ENCODE measurements at regions not wholly inside any gene's neighbourhood (a gene's known extent, or its start where the extent isn't known, plus 50 kb on each side); places are given as distances from the start of the nearest gene placed in this dataset.

GRCh38 chr11:28520291-28520690 lies 412.1 kb downstream of the METTL15 start:
- no peak overlapping the region for H3K4me3 Mint-ChIP-seq
- H3K9me3 Mint-ChIP-seq, result peaks cover 16% of the 10 kb centered on the region
- POLR2A ChIA-PET, result no interaction called here
- intact Hi-C loops (cut with micrococcal nuclease), result no loop called here
- no peaks in the 10 kb centered on the region for H3K4me1 Mint-ChIP-seq (ENCODE audit: low read depth)
- H3K27ac Mint-ChIP-seq, result no peak overlapping the region
- H3K27me3 Mint-ChIP-seq, result no peaks in the 10 kb centered on the region
- no peaks in the 10 kb centered on the region for H3K36me3 Mint-ChIP-seq
- CTCF ChIA-PET, result no interaction called here
- DNase-seq, result no peak

GRCh38 chr11:28518825-28519224 lies 410.6 kb downstream of the METTL15 start:
- CTCF ChIA-PET, result no interaction called here
- H3K9me3 Mint-ChIP-seq, result peaks cover 2% of the 10 kb centered on the region
- H3K27me3 Mint-ChIP-seq, result no peaks in the 10 kb centered on the region
- POLR2A ChIA-PET, result no interaction called here
- H3K36me3 Mint-ChIP-seq, result no peaks in the 10 kb centered on the region
- intact Hi-C loops (cut with micrococcal nuclease), result no loop called here
- no peak for DNase-seq
- H3K27ac Mint-ChIP-seq, result no peak overlapping the region
- H3K4me3 Mint-ChIP-seq, result no peak overlapping the region
- no peaks in the 10 kb centered on the region for H3K4me1 Mint-ChIP-seq (ENCODE audit: low read depth)

GRCh38 chr11:28517621-28518020 lies 409.4 kb downstream of the METTL15 start:
- Mint-ChIP-seq H3K9me3 (peaks cover 8% of the 10 kb centered on the region), H3K27ac (no peak overlapping the region), H3K36me3 (peaks cover 2% of the 10 kb centered on the region), H3K4me1 (ENCODE audit: low read depth) (no peaks in the 10 kb centered on the region), H3K4me3 (no peak overlapping the region), H3K27me3 (no peaks in the 10 kb centered on the region)
- ChIA-PET POLR2A (interaction anchor here (0.8 kb wide), 1 partner anchor 23 kb away, joined by 3 read pairs; no protein-coding TSS in a partner anchor), CTCF (no interaction called here)
- intact Hi-C loops (cut with micrococcal nuclease), result no loop called here
- no peak for DNase-seq

GRCh38 chr11:28514391-28514790 lies 406.2 kb downstream of the METTL15 start:
- POLR2A ChIA-PET, result no interaction called here
- no peak overlapping the region for H3K4me3 Mint-ChIP-seq
- no peak overlapping the region for H3K27ac Mint-ChIP-seq
- peaks cover 8% of the 10 kb centered on the region for H3K9me3 Mint-ChIP-seq
- CTCF ChIA-PET, result no interaction called here
- DNase-seq, result no peak
- intact Hi-C loops (cut with micrococcal nuclease), result no loop called here
- H3K36me3 Mint-ChIP-seq, result peaks cover 2% of the 10 kb centered on the region
- H3K27me3 Mint-ChIP-seq, result no peaks in the 10 kb centered on the region
- no peaks in the 10 kb centered on the region for H3K4me1 Mint-ChIP-seq (ENCODE audit: low read depth)

GRCh38 chr11:28512143-28512756 lies 404.1 kb downstream of the METTL15 start:
- H3K4me3 Mint-ChIP-seq, result no peak overlapping the region
- no peaks in the 10 kb centered on the region for H3K4me1 Mint-ChIP-seq (ENCODE audit: low read depth)
- intact Hi-C loops (cut with micrococcal nuclease), result no loop called here
- H3K36me3 Mint-ChIP-seq, result peaks cover 2% of the 10 kb centered on the region
- H3K27me3 Mint-ChIP-seq, result no peaks in the 10 kb centered on the region
- H3K27ac Mint-ChIP-seq, result no peak overlapping the region
- DNase-seq, result no peak
- ChIA-PET POLR2A (no interaction called here), CTCF (no interaction called here)
- H3K9me3 Mint-ChIP-seq, result peaks cover 8% of the 10 kb centered on the region

GRCh38 chr11:28505232-28505631 lies 397.0 kb downstream of the METTL15 start:
- POLR2A ChIA-PET, result no interaction called here
- no peak overlapping the region for H3K27ac Mint-ChIP-seq
- no peaks in the 10 kb centered on the region for H3K36me3 Mint-ChIP-seq
- H3K9me3 Mint-ChIP-seq, result no peaks in the 10 kb centered on the region
- H3K4me1 Mint-ChIP-seq (ENCODE audit: low read depth), result no peaks in the 10 kb centered on the region
- DNase-seq, result no peak
- intact Hi-C loops (cut with micrococcal nuclease), result no loop called here
- no peaks in the 10 kb centered on the region for H3K27me3 Mint-ChIP-seq
- no peak overlapping the region for H3K4me3 Mint-ChIP-seq
- CTCF ChIA-PET, result interaction anchor here (1.4 kb wide), 1 partner anchor 24 kb away, joined by 5 read pairs; no protein-coding TSS in a partner anchor

- Mint-ChIP-seq H3K4me3 (no peak overlapping the region), H3K9me3 (no peaks in the 10 kb centered on the region), H3K27ac (no peak overlapping the region), H3K36me3 (no peaks in the 10 kb centered on the region), H3K27me3 (no peaks in the 10 kb centered on the region), H3K4me1 (ENCODE audit: low read depth) (no peaks in the 10 kb centered on the region)
- intact Hi-C loops (cut with micrococcal nuclease), result no loop called here
- ChIA-PET CTCF (interaction anchor here (1.4 kb wide), 1 partner anchor 25 kb away, joined by 5 read pairs; no protein-coding TSS in a partner anchor), POLR2A (no interaction called here)
- DNase-seq, result no peak
Observed at GRCh38 chr11:28504555-28505110, 396.4 kb downstream of the METTL15 start.

- intact Hi-C loops (cut with micrococcal nuclease), result no loop called here
- ChIA-PET POLR2A (interaction anchor here (0.6 kb wide), 1 partner anchor 22 kb away, joined by 3 read pairs; no protein-coding TSS in a partner anchor), CTCF (no interaction called here)
- H3K27me3 Mint-ChIP-seq, result no peaks in the 10 kb centered on the region
- no peaks in the 10 kb centered on the region for H3K4me1 Mint-ChIP-seq (ENCODE audit: low read depth)
- no peaks in the 10 kb centered on the region for H3K9me3 Mint-ChIP-seq
- H3K36me3 Mint-ChIP-seq, result no peaks in the 10 kb centered on the region
- no peak overlapping the region for H3K4me3 Mint-ChIP-seq
- H3K27ac Mint-ChIP-seq, result no peak overlapping the region
- DNase-seq, result no peak
Observed at GRCh38 chr11:28495333-28495732, 387.1 kb downstream of the METTL15 start.

GRCh38 chr11:28491431-28491830 lies 383.2 kb downstream of the METTL15 start:
- Mint-ChIP-seq H3K4me1 (ENCODE audit: low read depth) (no peaks in the 10 kb centered on the region), H3K9me3 (no peaks in the 10 kb centered on the region), H3K27me3 (no peaks in the 10 kb centered on the region), H3K27ac (no peak overlapping the region), H3K4me3 (no peak overlapping the region), H3K36me3 (no peaks in the 10 kb centered on the region)
- intact Hi-C loops (cut with micrococcal nuclease), result no loop called here
- ChIA-PET CTCF (no interaction called here), POLR2A (no interaction called here)
- no peak for DNase-seq

- H3K9me3 Mint-ChIP-seq, result no peaks in the 10 kb centered on the region
- H3K27me3 Mint-ChIP-seq, result no peaks in the 10 kb centered on the region
- ChIA-PET POLR2A (no interaction called here), CTCF (no interaction called here)
- no peaks in the 10 kb centered on the region for H3K36me3 Mint-ChIP-seq
- DNase-seq, result no peak
- H3K4me3 Mint-ChIP-seq, result no peak overlapping the region
- no peaks in the 10 kb centered on the region for H3K4me1 Mint-ChIP-seq (ENCODE audit: low read depth)
- H3K27ac Mint-ChIP-seq, result no peak overlapping the region
- intact Hi-C loops (cut with micrococcal nuclease), result no loop called here
Observed at GRCh38 chr11:28490773-28491382, 382.7 kb downstream of the METTL15 start.

GRCh38 chr11:28488336-28488735 lies 380.1 kb downstream of the METTL15 start:
- ChIA-PET CTCF (no interaction called here), POLR2A (no interaction called here)
- Mint-ChIP-seq H3K4me1 (ENCODE audit: low read depth) (no peaks in the 10 kb centered on the region), H3K27ac (no peak overlapping the region), H3K36me3 (no peaks in the 10 kb centered on the region), H3K4me3 (no peak overlapping the region), H3K9me3 (no peaks in the 10 kb centered on the region), H3K27me3 (no peaks in the 10 kb centered on the region)
- intact Hi-C loops (cut with micrococcal nuclease), result no loop called here
- DNase-seq, result no peak

- no peaks in the 10 kb centered on the region for H3K27me3 Mint-ChIP-seq
- CTCF ChIA-PET, result no interaction called here
- POLR2A ChIA-PET, result no interaction called here
- no peak for DNase-seq
- no peaks in the 10 kb centered on the region for H3K4me1 Mint-ChIP-seq (ENCODE audit: low read depth)
- no peak overlapping the region for H3K27ac Mint-ChIP-seq
- H3K9me3 Mint-ChIP-seq, result no peaks in the 10 kb centered on the region
- no peaks in the 10 kb centered on the region for H3K36me3 Mint-ChIP-seq
- no peak overlapping the region for H3K4me3 Mint-ChIP-seq
- intact Hi-C loops (cut with micrococcal nuclease), result no loop called here
Observed at GRCh38 chr11:28483072-28483867, 375.1 kb downstream of the METTL15 start.
